SK-N-SH (cell line): ENCODE measurements at regions not wholly inside any gene's neighbourhood (a gene's known extent, or its start where the extent isn't known, plus 50 kb on each side); places are given as distances from the start of the nearest gene placed in this dataset.

ENCODE experiments used
- CTCF ChIA-PET: fragments of 300-600, 350-600 bp; formaldehyde crosslinking; extraction: SDS; loops from one replicate; lab custom pipeline; 2021; lab: Yijun Ruan, JAX
- POLR2A ChIA-PET: fragments of 350-600 bp; sonication (Branson Sonifier 250); formaldehyde crosslinking; extraction: SDS; loops from one replicate; lab custom pipeline; 2020; ENCODE audit warnings: antibody characterized with exemption, inconsistent platforms; lab: Yijun Ruan, JAX
- DNase-seq: peaks from one replicate; pipeline ENCODE4 v3.0.0; 2012
- H2AFZ ChIP-seq: fragments of 200-600 bp; sonication (generic); 2 replicates; pipeline ENCODE4 v1.8.1; 2016; ENCODE audit warnings: antibody characterized with exemption, mild to moderate bottlenecking, low read depth
- H3F3A ChIP-seq: fragments of 200-600 bp; sonication (generic); replicated peaks from 2 replicates; pipeline ENCODE3; 2016; ENCODE audit warnings: antibody characterized with exemption, mild to moderate bottlenecking; ENCODE audit not compliant: insufficient read depth
- H3K27ac ChIP-seq, 2 experiments: fragments of 200-500 bp in 1 of 2; fragments of 200-600 bp in 1 of 2; sonication (Bioruptor generic) in 1 of 2; sonication (generic), shearing (Covaris generic) in 1 of 2; 2 replicates each; pipeline versions ENCODE4 v1.5.1 to v1.6.1; 2014 to 2016; ENCODE audit warnings: low read depth in 2 of 2, inconsistent platforms in 1 of 2, low read length in 1 of 2, mild to moderate bottlenecking in 1 of 2, mixed read lengths in 1 of 2
- H3K27me3 ChIP-seq: fragments of 200-600 bp; sonication (generic), shearing (Covaris generic); 2 replicates; pipeline ENCODE4 v1.6.1; 2016; ENCODE audit warnings: mixed run types; ENCODE audit not compliant: insufficient read depth
- H3K36me3 ChIP-seq, 2 experiments: fragments of 200-500 bp in 1 of 2; fragments of 200-600 bp in 1 of 2; sonication (Bioruptor generic) in 1 of 2; sonication (generic) in 1 of 2; replicated peaks in 1 of 2; 2 replicates each; pipeline versions ENCODE3 to v1.5.1; 2014 to 2016; ENCODE audit warnings: low read length in 1 of 2, mild to moderate bottlenecking in 1 of 2; ENCODE audit not compliant: insufficient read depth in 2 of 2, control insufficient read depth in 1 of 2
- H3K4me1 ChIP-seq, 2 experiments: fragments of 200-500 bp in 1 of 2; fragments of 200-600 bp in 1 of 2; sonication (Bioruptor generic) in 1 of 2; sonication (generic), shearing (Covaris generic) in 1 of 2; 2 replicates each; pipeline versions ENCODE4 v1.5.1 to v1.6.1; 2014 to 2016; ENCODE audit warnings: low read depth in 1 of 2, low read length in 1 of 2, mixed run types in 1 of 2; ENCODE audit not compliant: insufficient read depth in 2 of 2, control insufficient read depth in 1 of 2
- H3K4me2 ChIP-seq: fragments of 200-600 bp; sonication (generic), shearing (Covaris generic); 2 replicates; pipeline ENCODE4 v1.6.1; 2017; ENCODE audit warnings: mixed run types
- H3K4me3 ChIP-seq, 2 experiments: fragments of 200-500 bp in 1 of 2; fragments of 200-600 bp in 1 of 2; sonication (Bioruptor generic) in 1 of 2; sonication (generic), shearing (Covaris generic) in 1 of 2; 2 replicates each; pipeline versions ENCODE4 v1.5.1 to v1.8.1; 2014 to 2016; ENCODE audit warnings: low read depth in 2 of 2, inconsistent platforms in 1 of 2, low read length in 1 of 2, mild to moderate bottlenecking in 1 of 2, mixed read lengths in 1 of 2, moderate library complexity in 1 of 2
- H3K79me2 ChIP-seq: fragments of 200-600 bp; sonication (generic); 2 replicates; pipeline ENCODE4 v1.8.1; 2017; ENCODE audit warnings: mild to moderate bottlenecking; ENCODE audit not compliant: insufficient read depth
- H3K9ac ChIP-seq: fragments of 200-600 bp; sonication (generic); 2 replicates; pipeline ENCODE4 v1.6.1; 2017; ENCODE audit warnings: mixed run types
- H3K9me2 ChIP-seq: fragments of 200-600 bp; sonication (generic); 2 replicates; pipeline ENCODE4 v1.6.1; 2017; ENCODE audit warnings: mixed run types
- H3K9me3 ChIP-seq: fragments of 200-600 bp; sonication (generic); 2 replicates; pipeline ENCODE4 v1.6.1; 2017; ENCODE audit warnings: mixed run types, mild to moderate bottlenecking, moderate library complexity
- H4K20me1 ChIP-seq: fragments of 200-600 bp; sonication (generic); 2 replicates; pipeline ENCODE4 v1.6.1; 2017; ENCODE audit warnings: mild to moderate bottlenecking, mixed run types; ENCODE audit not compliant: insufficient read depth
- FOXM1 ChIP-seq: IDR thresholded peaks from 2 replicates; pipeline ENCODE4 v1.4.0; 2012; ENCODE audit warnings: low read depth, mild to moderate bottlenecking
- MEF2A ChIP-seq: IDR thresholded peaks from 2 replicates; pipeline ENCODE4 v1.4.0; 2012; ENCODE audit warnings: low read depth, borderline replicate concordance
- NRF1 ChIP-seq: IDR thresholded peaks from 2 replicates; pipeline ENCODE4 v1.6.1; 2012; ENCODE audit warnings: low read depth, mild to moderate bottlenecking, low read length
- POLR2AphosphoS5 ChIP-seq: IDR thresholded peaks from 2 replicates; pipeline ENCODE4 v1.6.1; 2012; ENCODE audit warnings: low read depth, low read length
- RAD21 ChIP-seq: IDR thresholded peaks from 2 replicates; pipeline ENCODE4 v1.6.1; 2012; ENCODE audit warnings: mild to moderate bottlenecking, low read length
- RCOR1 ChIP-seq: fragments of 150-350 bp; IDR thresholded peaks from 2 replicates; pipeline ENCODE4 v1.6.1; 2017; ENCODE audit warnings: antibody characterized with exemption, low read length
- SMC3 ChIP-seq: IDR thresholded peaks from 2 replicates; pipeline ENCODE4 v1.6.1; 2012; ENCODE audit warnings: low read depth, low read length, improper control_type of control experiment
- TAF1 ChIP-seq: IDR thresholded peaks from 2 replicates; pipeline ENCODE4 v1.6.1; 2012; ENCODE audit warnings: low read depth, mild to moderate bottlenecking, low read length, moderate library complexity, borderline replicate concordance
- WGBS: methylation state at CpG from one replicate; pipeline ENCODE4 v1.1.6; 2017; ENCODE audit warnings: low lambda C conversion rate; 5-methylcytosine and 5-hydroxymethylcytosine counted together
- TF ChIP-seq, protein P1 (sequence below): IDR thresholded peaks from 2 replicates; pipeline ENCODE4; 2012
- TF ChIP-seq, protein P2 (sequence below): IDR thresholded peaks from 2 replicates; pipeline ENCODE4 v1.6.1; 2012; ENCODE audit warnings: mild to moderate bottlenecking, low read depth, low read length, moderate library complexity
- TF ChIP-seq, protein P3 (sequence below): IDR thresholded peaks from 2 replicates; pipeline ENCODE4 v1.4.0; 2012; ENCODE audit warnings: low read depth, borderline replicate concordance

DNA sequence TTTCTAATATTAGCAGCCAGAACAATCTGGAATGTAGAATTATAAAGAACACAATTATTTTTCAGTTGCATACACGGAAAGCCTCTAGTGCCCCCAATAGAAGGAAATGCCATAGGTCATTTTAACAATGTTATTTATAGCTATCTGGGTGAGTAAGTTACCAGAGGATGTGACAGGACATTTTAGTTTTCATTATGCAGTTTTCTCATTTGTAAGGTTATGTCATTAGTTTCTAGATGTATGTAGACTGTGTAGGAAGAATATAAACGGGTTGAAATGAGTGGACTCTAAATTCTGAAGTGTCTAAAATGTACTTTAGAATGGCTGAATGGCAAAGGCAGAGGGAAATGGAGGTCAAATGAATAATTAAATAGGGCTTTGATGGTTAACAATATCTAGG lies 213.3 kb downstream of the DTHD1 start:
- Histone ChIP-seq H4K20me1 (no peaks in the 10 kb centered on the region), H3K27me3 (no peaks in the 10 kb centered on the region), H3K9ac (no peak overlapping the region), H3K9me3 (no peaks in the 10 kb centered on the region), H3K79me2 (no peaks in the 10 kb centered on the region), H3K4me3 (no peak overlapping the region), H3K4me2 (no peak overlapping the region), H2AFZ (no peak overlapping the region), H3K9me2 (no peaks in the 10 kb centered on the region), H3K36me3 (no peaks in the 10 kb centered on the region), H3F3A (no peaks in the 10 kb centered on the region), H3K4me1 (no peaks in the 10 kb centered on the region), H3K27ac (no peak overlapping the region)
- DNase-seq: no peak
- WGBS: 3% methylated on average over 2 of the region's 2 CpGs
- ChIA-PET POLR2A (no interaction called here), CTCF (no interaction called here)
- TF ChIP-seq NRF1: no peak
- TF ChIP-seq MEF2A: no peak
- TF ChIP-seq, protein P1, sequence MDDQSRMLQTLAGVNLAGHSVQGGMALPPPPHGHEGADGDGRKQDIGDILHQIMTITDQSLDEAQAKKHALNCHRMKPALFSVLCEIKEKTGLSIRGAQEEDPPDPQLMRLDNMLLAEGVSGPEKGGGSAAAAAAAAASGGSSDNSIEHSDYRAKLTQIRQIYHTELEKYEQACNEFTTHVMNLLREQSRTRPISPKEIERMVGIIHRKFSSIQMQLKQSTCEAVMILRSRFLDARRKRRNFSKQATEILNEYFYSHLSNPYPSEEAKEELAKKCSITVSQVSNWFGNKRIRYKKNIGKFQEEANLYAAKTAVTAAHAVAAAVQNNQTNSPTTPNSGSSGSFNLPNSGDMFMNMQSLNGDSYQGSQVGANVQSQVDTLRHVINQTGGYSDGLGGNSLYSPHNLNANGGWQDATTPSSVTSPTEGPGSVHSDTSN: no peak
- no peak for TF ChIP-seq POLR2AphosphoS5

DNA sequence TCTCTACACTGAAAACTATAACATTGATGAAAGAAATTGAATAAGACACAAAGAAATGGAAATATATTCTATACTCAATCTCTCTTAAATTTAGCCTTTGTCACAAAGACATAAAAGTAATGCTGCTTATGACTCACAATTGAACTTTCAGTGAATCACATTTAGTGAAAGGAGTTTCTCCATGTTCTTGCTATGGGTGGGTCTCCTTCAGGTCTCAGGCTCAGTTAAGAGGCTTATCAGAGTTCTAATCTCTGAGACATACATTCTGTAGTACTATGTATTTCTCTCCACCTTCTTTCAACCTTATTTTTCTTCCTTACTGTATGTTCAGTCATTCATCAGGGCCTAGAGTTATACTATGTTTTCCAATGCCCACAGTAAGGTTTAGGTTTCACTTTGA lies 220.9 kb downstream of the DTHD1 start:
- Histone ChIP-seq H3K9me3 (no peaks in the 10 kb centered on the region), H4K20me1 (no peaks in the 10 kb centered on the region)
- no peak for TF ChIP-seq SMC3
- no peak for TF ChIP-seq TAF1
- TF ChIP-seq, protein P1: no peak
- no peak for TF ChIP-seq FOXM1
- TF ChIP-seq, protein P2, sequence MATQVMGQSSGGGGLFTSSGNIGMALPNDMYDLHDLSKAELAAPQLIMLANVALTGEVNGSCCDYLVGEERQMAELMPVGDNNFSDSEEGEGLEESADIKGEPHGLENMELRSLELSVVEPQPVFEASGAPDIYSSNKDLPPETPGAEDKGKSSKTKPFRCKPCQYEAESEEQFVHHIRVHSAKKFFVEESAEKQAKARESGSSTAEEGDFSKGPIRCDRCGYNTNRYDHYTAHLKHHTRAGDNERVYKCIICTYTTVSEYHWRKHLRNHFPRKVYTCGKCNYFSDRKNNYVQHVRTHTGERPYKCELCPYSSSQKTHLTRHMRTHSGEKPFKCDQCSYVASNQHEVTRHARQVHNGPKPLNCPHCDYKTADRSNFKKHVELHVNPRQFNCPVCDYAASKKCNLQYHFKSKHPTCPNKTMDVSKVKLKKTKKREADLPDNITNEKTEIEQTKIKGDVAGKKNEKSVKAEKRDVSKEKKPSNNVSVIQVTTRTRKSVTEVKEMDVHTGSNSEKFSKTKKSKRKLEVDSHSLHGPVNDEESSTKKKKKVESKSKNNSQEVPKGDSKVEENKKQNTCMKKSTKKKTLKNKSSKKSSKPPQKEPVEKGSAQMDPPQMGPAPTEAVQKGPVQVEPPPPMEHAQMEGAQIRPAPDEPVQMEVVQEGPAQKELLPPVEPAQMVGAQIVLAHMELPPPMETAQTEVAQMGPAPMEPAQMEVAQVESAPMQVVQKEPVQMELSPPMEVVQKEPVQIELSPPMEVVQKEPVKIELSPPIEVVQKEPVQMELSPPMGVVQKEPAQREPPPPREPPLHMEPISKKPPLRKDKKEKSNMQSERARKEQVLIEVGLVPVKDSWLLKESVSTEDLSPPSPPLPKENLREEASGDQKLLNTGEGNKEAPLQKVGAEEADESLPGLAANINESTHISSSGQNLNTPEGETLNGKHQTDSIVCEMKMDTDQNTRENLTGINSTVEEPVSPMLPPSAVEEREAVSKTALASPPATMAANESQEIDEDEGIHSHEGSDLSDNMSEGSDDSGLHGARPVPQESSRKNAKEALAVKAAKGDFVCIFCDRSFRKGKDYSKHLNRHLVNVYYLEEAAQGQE: no peak
- no peak for TF ChIP-seq RAD21
- TF ChIP-seq, protein P3, sequence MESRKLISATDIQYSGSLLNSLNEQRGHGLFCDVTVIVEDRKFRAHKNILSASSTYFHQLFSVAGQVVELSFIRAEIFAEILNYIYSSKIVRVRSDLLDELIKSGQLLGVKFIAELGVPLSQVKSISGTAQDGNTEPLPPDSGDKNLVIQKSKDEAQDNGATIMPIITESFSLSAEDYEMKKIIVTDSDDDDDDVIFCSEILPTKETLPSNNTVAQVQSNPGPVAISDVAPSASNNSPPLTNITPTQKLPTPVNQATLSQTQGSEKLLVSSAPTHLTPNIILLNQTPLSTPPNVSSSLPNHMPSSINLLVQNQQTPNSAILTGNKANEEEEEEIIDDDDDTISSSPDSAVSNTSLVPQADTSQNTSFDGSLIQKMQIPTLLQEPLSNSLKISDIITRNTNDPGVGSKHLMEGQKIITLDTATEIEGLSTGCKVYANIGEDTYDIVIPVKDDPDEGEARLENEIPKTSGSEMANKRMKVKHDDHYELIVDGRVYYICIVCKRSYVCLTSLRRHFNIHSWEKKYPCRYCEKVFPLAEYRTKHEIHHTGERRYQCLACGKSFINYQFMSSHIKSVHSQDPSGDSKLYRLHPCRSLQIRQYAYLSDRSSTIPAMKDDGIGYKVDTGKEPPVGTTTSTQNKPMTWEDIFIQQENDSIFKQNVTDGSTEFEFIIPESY: no peak
- no peak for TF ChIP-seq NRF1
- TF ChIP-seq RCOR1: no peak
- TF ChIP-seq, all 33 proteins: peak for 0
- no peaks in the 10 kb centered on the region for H3K36me3 ChIP-seq
- CTCF ChIA-PET: no interaction called here
- H3K79me2 ChIP-seq: no peaks in the 10 kb centered on the region
- no peak overlapping the region for H3K4me2 ChIP-seq
- no peak overlapping the region for H3K27ac ChIP-seq
- H2AFZ ChIP-seq: no peak overlapping the region
- H3K9ac ChIP-seq: no peak overlapping the region
- H3F3A ChIP-seq: no peaks in the 10 kb centered on the region
- DNase-seq: no peak
- no peaks in the 10 kb centered on the region for H3K4me1 ChIP-seq
- H3K9me2 ChIP-seq: no peaks in the 10 kb centered on the region
- POLR2A ChIA-PET: no interaction called here
- no peak overlapping the region for H3K4me3 ChIP-seq
- H3K27me3 ChIP-seq: no peaks in the 10 kb centered on the region
